NB4 (cell line): ENCODE measurements at regions not wholly inside any gene's neighbourhood (a gene's known extent, or its start where the extent isn't known, plus 50 kb on each side); places are given as distances from the start of the nearest gene placed in this dataset.

Experiments used
- DNase-seq: peaks from one replicate; pipeline ENCODE4 v3.0.0; 2010; ENCODE audit warnings: low read depth
- H3K4me3 ChIP-seq: one replicate; pipeline ENCODE4 v1.5.1; 2011; ENCODE audit warnings: mild to moderate bottlenecking, low read depth, low read length, moderate library complexity
- CTCF ChIP-seq: IDR thresholded peaks from one replicate; pipeline ENCODE4 v1.5.1; 2012; ENCODE audit warnings: low read depth, low read length
- MAX ChIP-seq: IDR thresholded peaks from 2 replicates; pipeline ENCODE4 v1.6.1; 2011; ENCODE audit warnings: low read depth, low read length
- MYC ChIP-seq: IDR thresholded peaks from 2 replicates; pipeline ENCODE4 v1.6.1; 2011; ENCODE audit warnings: low read depth, low read length
- POLR2A ChIP-seq: IDR thresholded peaks from 2 replicates; pipeline ENCODE4 v1.6.1; 2011; ENCODE audit warnings: mild to moderate bottlenecking; ENCODE audit not compliant: insufficient read length; ENCODE audit errors: extremely low read depth

GRCh38 chr5:74372051-74372450 is 268.5 kb downstream of the ENC1 start:
- DNase-seq = no peak
- TF ChIP-seq POLR2A (no peak), MAX (no peak), MYC (no peak), CTCF (no peak)
- no peak overlapping the region for H3K4me3 ChIP-seq

- H3K4me3 ChIP-seq = no peak overlapping the region
- no peak for TF ChIP-seq MYC
- TF ChIP-seq MAX = no peak
- no peak for TF ChIP-seq POLR2A
- no peak for TF ChIP-seq CTCF
- DNase-seq = no peak
Measured at GRCh38 chr5:74371621-74372020, 268.9 kb downstream of the ENC1 start.

- no peak for DNase-seq
- H3K4me3 ChIP-seq = no peak overlapping the region
- no peak for TF ChIP-seq MYC
- TF ChIP-seq CTCF = no peak
- TF ChIP-seq MAX = no peak
- TF ChIP-seq POLR2A = no peak
Measured at GRCh38 chr5:74370168-74370567, 270.4 kb downstream of the ENC1 start.

- no peak for TF ChIP-seq POLR2A
- TF ChIP-seq CTCF = no peak
- no peak for TF ChIP-seq MAX
- no peak for TF ChIP-seq MYC
- H3K4me3 ChIP-seq = no peak overlapping the region
- no peak for DNase-seq
Measured at GRCh38 chr5:74369173-74369572, 271.4 kb downstream of the ENC1 start.

- DNase-seq = no peak
- TF ChIP-seq POLR2A (no peak), MYC (no peak), MAX (no peak)
- H3K4me3 ChIP-seq = no peak overlapping the region
Measured at GRCh38 chr5:74367934-74368333, 272.6 kb downstream of the ENC1 start.

- no peak for DNase-seq
- H3K4me3 ChIP-seq = no peak overlapping the region
- TF ChIP-seq MYC (no peak), POLR2A (no peak), MAX (no peak), CTCF (no peak)
Measured at GRCh38 chr5:74367241-74367733, 273.2 kb downstream of the ENC1 start.
